GM12875 (cell line): ENCODE measurements at regions not wholly inside any gene's neighbourhood (a gene's known extent, or its start where the extent isn't known, plus 50 kb on each side); places are given as distances from the start of the nearest gene placed in this dataset.
"Not testable (repeated sequence)": the region's sequence is repeated elsewhere in the genome, so short reads cannot be mapped to it uniquely, and the experiment has no call there.

ENCODE experiments used
- H3K4me3 ChIP-seq: one replicate; pipeline ENCODE4 v1.5.1; 2011; ENCODE audit warnings: low read depth, low read length, control low read depth
- TF ChIP-seq, protein P1 (sequence below): IDR thresholded peaks from 2 replicates; pipeline ENCODE4 v1.5.1; 2011; ENCODE audit warnings: low read depth, mild to moderate bottlenecking, control low read depth, inconsistent platforms, low read length, moderate library complexity, borderline replicate concordance; ENCODE audit not compliant: insufficient read depth

DNA sequence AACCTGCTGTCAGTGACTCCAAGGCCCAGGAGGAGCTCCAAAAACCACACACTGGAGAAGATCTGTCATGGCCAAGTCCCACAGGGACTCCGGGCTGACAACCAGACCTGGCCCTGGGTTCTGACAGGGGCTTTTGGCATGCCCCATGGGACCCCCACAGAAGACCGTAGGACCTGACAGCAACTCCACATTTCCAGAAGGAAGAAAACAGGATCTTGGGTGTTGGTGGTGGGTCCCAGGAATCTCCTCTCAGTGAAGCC lies 275.9 kb upstream of the HS6ST1 start:
- TF ChIP-seq, protein P1, sequence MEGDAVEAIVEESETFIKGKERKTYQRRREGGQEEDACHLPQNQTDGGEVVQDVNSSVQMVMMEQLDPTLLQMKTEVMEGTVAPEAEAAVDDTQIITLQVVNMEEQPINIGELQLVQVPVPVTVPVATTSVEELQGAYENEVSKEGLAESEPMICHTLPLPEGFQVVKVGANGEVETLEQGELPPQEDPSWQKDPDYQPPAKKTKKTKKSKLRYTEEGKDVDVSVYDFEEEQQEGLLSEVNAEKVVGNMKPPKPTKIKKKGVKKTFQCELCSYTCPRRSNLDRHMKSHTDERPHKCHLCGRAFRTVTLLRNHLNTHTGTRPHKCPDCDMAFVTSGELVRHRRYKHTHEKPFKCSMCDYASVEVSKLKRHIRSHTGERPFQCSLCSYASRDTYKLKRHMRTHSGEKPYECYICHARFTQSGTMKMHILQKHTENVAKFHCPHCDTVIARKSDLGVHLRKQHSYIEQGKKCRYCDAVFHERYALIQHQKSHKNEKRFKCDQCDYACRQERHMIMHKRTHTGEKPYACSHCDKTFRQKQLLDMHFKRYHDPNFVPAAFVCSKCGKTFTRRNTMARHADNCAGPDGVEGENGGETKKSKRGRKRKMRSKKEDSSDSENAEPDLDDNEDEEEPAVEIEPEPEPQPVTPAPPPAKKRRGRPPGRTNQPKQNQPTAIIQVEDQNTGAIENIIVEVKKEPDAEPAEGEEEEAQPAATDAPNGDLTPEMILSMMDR = no peak

DNA sequence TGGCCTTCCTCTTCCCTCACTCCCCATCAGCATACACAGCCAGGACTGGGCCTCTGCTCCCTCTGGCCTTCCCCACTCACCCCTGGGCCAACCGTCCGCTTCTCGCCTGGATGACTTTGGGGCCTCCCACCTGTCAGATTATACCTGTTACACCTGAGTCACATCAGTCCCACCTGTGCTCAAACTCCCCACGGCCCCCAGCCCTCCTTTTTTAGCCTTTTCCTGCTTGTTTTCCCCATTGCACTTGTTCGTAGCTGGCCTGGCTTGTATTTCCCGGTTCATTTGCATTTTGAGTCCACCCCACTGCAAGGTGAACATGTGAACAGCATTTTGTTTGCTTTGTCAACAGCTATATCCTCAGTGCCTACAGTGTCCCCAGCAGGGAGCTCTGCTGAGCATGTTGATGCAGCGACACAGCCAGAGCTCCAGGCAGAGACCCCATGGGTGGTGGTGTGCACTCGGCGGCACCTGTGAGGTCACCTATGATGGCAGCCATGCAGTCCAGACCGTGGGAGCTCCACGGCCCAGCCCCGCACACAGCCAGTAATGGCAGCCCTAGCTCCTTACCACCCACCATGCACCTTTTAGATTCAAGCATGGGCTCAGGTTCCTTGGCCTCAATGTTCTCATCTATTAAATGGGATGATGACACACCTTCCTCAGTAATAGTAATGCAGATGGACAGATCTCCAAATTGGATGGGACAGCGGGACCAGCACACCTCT lies 276.4 kb upstream of the HS6ST1 start:
- H3K4me3 ChIP-seq = no peak overlapping the region
- TF ChIP-seq, protein P1 = no peak

More for the DNA sequence above, 275.9 kb upstream of the HS6ST1 start:
- H3K4me3 ChIP-seq = no peak overlapping the region

DNA sequence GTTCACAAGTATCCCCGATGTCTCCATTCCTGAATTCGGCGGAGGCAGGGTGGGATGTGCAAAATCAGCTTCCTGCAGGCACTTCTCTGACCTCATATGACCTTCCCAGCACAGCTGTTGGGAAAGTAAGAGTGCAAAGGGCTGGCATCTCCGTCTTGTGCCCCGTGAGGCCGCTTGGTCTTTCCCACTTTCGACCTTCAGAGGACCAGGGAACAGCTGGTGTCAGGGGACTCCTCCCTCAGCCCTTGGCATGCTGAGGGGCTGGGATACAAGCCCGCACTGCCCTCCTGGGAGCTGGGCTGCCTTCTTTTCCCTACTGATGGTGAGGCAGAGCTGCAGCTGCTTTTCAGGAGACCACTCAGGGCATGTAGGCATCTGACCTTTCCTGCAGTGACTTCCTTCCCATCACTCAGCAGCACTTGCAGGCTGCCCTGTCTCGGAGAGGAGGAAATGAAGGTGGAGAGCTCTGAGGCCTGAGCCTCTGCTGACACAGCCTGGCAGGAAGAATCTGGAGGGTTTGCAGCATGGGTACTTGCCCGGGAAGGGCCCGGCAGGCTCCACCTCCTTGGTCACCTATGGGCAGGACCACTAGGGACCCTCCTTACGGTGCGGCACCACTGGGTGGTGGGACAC lies 277.2 kb upstream of the HS6ST1 start:
- TF ChIP-seq, protein P1 = no peak
- H3K4me3 ChIP-seq = no peak overlapping the region

DNA sequence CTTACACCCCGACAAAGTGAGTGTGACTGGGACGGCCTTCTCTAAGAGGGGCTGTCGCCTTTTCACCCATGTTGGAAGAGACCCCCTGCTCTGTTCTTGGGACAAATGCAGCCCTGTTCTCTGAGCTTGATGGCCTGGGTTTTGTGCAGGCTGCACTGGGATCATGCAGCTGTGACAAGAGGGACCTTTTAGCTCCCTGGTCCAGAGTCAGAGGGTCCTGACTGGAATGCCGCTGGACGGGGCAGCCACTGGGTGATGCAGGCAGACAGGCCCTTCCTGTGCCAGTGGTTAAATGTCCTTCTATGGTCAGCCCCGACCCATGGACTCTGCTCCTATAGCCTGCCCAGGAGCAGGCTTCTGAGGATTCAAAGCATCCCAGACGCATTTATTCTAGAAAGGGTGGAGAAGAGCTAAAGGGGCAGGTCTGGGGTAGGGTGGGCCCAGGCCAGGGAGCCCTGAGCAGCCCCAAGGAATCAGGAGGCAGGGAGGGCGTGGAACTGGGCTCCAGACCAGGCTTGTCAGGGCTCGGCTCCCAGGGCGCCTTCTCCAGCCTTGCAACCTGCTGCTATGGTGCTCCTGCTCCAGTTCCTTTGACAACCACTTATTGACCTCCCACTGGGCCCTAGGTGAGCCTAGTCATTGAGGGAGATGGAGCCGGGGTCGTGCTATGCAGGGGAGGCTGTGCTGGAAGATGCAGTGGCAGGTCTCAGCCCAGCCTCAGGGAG lies 277.9 kb upstream of the HS6ST1 start:
- no peak overlapping the region for H3K4me3 ChIP-seq
- TF ChIP-seq, protein P1 = no peak

DNA sequence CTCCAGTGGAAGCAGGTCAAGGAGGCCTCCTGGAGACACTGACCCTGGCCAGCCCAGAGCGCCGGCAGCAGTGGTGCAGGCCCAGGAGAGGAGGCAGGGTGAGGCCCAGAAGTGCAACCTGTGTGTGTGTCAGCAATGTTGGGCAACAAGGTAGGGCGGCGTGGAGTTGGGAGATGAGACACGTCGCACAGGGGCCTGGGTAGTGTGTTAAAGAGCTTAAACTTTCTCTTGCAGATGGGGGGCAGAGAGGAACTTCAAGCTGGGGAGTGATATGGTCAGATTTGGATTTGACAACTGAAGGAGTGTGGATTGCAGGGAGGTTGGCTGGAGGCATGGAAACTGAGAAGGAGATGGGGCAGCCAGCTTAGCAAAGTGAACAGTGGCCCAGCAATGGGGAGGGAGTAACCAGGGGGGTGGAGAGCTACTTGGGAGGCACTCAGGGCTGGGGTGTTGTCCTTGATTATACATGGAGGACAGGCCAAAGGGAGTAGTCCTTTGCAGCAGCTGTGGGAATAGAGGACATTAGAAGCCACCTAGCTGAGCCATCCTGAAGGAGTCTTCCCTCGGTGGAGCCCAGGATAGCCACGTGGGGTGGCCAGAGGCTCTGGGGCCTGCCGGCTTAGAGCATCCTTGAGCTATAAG lies 278.6 kb upstream of the HS6ST1 start:
- no peak overlapping the region for H3K4me3 ChIP-seq

DNA sequence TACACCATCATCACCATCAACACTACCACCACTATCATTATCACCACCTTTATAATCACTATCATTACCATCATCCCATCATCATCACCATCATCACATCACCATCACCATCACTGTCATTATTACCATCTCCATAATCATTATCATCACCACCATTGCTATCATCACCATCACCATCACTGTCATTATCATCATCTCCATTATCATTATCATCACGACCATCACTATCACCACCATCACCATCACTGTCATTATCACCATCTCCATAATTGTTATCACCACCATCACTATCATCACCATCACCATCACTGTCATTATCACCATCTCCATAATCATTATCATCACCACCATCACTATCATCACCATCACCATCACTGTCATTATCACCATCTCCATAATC lies 279.6 kb upstream of the HS6ST1 start:
- H3K4me3 ChIP-seq = not testable (repeated sequence)

More for the DNA sequence above, 278.6 kb upstream of the HS6ST1 start:
- TF ChIP-seq, protein P1 = no peak

DNA sequence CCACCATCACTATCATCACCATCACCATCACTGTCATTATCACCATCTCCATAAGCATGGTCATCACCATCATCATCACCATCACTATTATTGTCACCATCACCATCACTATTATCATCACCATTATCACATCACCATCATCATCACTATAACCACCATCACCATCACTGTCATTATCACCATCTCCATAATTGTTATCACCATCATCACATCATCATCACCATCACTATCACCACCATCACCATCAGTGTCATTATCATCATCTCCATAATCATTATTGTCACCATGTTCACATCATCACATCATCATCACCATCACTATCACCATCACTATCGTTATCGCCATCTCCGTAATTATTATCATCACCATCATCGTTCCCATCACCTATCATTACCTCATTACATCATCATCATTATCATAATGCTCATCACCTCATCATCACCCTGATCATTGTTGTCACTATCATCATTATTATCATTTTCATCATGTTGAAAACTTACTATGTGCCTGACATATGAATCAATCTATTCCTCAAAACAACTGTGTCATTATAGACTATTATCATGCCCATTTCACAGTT lies 280.3 kb upstream of the HS6ST1 start:
- TF ChIP-seq, protein P1 = no peak
- no peak overlapping the region for H3K4me3 ChIP-seq
